Immature natural killer cell (primary cell): ENCODE measurements at regions not wholly inside any gene's neighbourhood (a gene's known extent, or its start where the extent isn't known, plus 50 kb on each side); places are given as distances from the start of the nearest gene placed in this dataset.

ENCODE experiments used
- DNase-seq, 3 donors: peaks; one replicate each; pipeline ENCODE4 v3.0.0; 2022; ENCODE audit warnings: mixed read lengths in 1 of 3
- H3K27ac Mint-ChIP-seq, 6 donors: one replicate each; pipeline ENCODE4 v1.8.0; 2020; ENCODE audit warnings: mixed read lengths in 6 of 6, mild to moderate bottlenecking in 5 of 6, inconsistent platforms in 4 of 6, moderate library complexity in 3 of 6
- H3K27me3 Mint-ChIP-seq, 3 donors: one replicate each; pipeline ENCODE4 v1.8.0; 2020 to 2021; ENCODE audit warnings: low read depth in 3 of 3, mild to moderate bottlenecking in 3 of 3, mixed read lengths in 3 of 3, moderate library complexity in 3 of 3, inconsistent platforms in 1 of 3
- H3K36me3 Mint-ChIP-seq, 3 donors: one replicate each; pipeline ENCODE4 v1.8.0; 2020; ENCODE audit warnings: mixed read lengths in 3 of 3, inconsistent platforms in 2 of 3, mild to moderate bottlenecking in 2 of 3
- H3K4me1 Mint-ChIP-seq, 2 donors: one replicate each; pipeline ENCODE4 v1.8.0; 2020; ENCODE audit warnings: inconsistent platforms in 2 of 2, mild to moderate bottlenecking in 2 of 2, mixed read lengths in 2 of 2, moderate library complexity in 1 of 2
- H3K4me3 Mint-ChIP-seq, 5 donors: one replicate each; pipeline ENCODE4 v1.8.0; 2020; ENCODE audit warnings: mild to moderate bottlenecking in 5 of 5, mixed read lengths in 5 of 5, inconsistent platforms in 3 of 5, moderate library complexity in 3 of 5
- H3K9me3 Mint-ChIP-seq, 6 donors: one replicate each; pipeline ENCODE4 v1.8.0; 2020; ENCODE audit warnings: mild to moderate bottlenecking in 6 of 6, mixed read lengths in 6 of 6, inconsistent platforms in 4 of 6, moderate library complexity in 3 of 6

DNA sequence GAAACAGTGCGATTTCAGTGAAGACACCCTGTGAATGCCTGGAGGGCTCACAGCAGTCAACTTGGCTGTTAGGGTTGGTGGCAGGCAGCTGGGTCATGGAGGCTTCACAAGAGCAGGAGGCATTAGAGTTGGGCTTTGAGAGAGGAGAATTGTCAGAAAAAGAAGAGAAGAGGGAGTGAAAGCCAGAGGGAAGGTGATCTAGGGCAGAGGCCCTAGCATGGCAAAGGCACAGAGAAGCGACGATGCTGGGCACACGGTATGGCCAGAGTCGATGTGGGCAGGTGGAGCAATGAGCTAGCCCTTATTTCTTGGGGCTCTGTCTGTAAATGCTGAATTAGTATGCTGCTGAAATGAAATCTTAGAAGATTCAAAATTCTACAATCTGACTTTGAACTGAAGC is 52.6 kb upstream of the OLFM4 start:
- Mint-ChIP-seq H3K27ac (peak overlapping the region in 1 of 6 donors; percentile 43), H3K36me3 (no peaks in the 10 kb centered on the region), H3K9me3 (no peaks in the 10 kb centered on the region), H3K4me3 (no peak overlapping the region), H3K4me1 (no peaks in the 10 kb centered on the region), H3K27me3 (peaks cover 4 to 5% (median 5%) of the 10 kb centered on the region in 3 donors)
- no peak for DNase-seq

DNA sequence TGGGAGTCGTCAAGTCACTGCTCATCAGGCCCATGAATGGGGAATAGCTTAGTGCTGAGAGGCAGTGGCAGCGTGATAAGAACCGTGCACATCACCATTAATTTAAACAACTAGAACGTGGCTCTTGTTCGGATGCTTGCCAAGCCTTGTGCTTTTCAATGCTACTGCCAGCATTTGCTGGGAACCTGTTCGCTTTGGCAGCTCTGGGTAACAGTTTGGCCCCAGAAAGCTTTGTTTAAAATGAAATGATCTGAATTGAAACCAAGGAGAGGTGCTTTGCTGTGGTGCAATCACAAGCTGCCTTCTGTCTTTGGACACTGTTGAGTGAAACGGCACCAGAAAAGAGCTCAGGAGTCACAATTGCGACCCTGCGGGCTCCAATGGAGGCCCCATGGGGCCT is 53.5 kb upstream of the OLFM4 start:
- no peaks in the 10 kb centered on the region for H3K36me3 Mint-ChIP-seq
- no peaks in the 10 kb centered on the region for H3K9me3 Mint-ChIP-seq
- H3K4me1 Mint-ChIP-seq, result no peaks in the 10 kb centered on the region
- H3K27ac Mint-ChIP-seq, result no peak overlapping the region
- peaks cover 4 to 5% (median 5%) of the 10 kb centered on the region in 3 donors for H3K27me3 Mint-ChIP-seq
- no peak overlapping the region for H3K4me3 Mint-ChIP-seq
- no peak for DNase-seq

DNA sequence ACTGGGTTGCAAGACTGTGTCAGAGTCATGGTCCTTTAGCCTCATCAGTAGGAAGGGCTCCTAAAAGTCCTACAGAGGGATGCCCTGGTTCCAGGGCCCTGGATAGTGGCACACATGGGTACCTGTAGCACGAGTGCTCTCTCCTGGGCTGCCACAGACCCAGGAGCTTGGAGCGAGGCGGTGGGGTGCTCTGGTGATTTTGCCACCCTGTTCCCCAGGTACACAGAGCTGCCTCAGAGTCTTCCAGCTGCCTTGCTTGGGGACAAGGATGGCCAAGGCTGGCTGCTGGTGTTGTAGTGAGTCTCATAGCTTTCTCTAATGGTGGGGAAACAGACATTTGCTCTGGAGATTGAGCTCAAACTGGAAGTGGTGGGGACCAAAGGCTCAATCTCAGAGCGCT is 53.9 kb upstream of the OLFM4 start:
- H3K4me1 Mint-ChIP-seq, result no peaks in the 10 kb centered on the region
- H3K4me3 Mint-ChIP-seq, result no peak overlapping the region
- DNase-seq, result no peak
- peaks cover 4 to 5% (median 5%) of the 10 kb centered on the region in 3 donors for H3K27me3 Mint-ChIP-seq
- H3K9me3 Mint-ChIP-seq, result no peaks in the 10 kb centered on the region
- H3K36me3 Mint-ChIP-seq, result no peaks in the 10 kb centered on the region
- no peak overlapping the region for H3K27ac Mint-ChIP-seq

GRCh38 chr13:52969373-52969772 is 59.2 kb upstream of the OLFM4 start:
- Mint-ChIP-seq H3K36me3 (no peaks in the 10 kb centered on the region), H3K27me3 (peaks cover 3 to 4% (median 4%) of the 10 kb centered on the region in 3 donors), H3K27ac (no peak overlapping the region), H3K4me1 (peaks cover 2 to 5% of the 10 kb centered on the region in 2 donors), H3K4me3 (no peak overlapping the region), H3K9me3 (no peaks in the 10 kb centered on the region)
- no peak for DNase-seq

DNA sequence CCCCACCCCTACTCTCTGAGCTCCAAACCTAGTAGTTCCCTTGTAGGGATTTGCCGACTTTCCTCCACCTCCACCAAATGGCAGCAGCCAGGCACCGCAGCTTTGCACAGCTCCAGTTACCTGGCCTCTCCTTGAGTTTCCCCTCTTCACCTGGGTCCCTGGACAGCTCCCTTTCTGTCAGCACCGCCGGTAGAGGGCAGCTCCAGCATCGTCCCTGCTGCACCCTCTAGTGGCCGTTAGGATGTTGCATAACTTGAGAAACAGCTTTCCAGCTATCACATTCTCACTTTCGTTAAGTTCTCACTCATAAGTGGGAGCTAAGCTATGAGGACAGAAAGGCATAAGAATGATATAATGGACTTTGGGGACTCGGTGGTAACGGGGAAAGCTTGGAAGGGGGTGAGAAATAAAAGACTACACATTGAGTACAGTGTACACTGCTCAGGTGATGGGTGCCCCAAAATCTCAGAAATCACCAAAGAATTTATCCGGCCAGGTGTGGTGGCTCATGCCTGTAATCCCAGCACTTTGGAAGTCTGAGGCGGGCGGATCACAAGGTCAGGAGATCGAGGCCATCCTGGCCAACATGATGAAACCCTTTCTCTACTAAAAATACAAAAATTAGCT is 60.4 kb upstream of the OLFM4 start:
- peaks cover 2 to 5% of the 10 kb centered on the region in 2 donors for H3K4me1 Mint-ChIP-seq
- H3K36me3 Mint-ChIP-seq, result no peaks in the 10 kb centered on the region
- peaks cover 0 to 3% (median 1%) of the 10 kb centered on the region in 3 donors for H3K27me3 Mint-ChIP-seq
- H3K9me3 Mint-ChIP-seq, result no peaks in the 10 kb centered on the region
- H3K27ac Mint-ChIP-seq, result no peak overlapping the region
- no peak overlapping the region for H3K4me3 Mint-ChIP-seq
- peak; percentile 40 to 57 (median 54) for DNase-seq

DNA sequence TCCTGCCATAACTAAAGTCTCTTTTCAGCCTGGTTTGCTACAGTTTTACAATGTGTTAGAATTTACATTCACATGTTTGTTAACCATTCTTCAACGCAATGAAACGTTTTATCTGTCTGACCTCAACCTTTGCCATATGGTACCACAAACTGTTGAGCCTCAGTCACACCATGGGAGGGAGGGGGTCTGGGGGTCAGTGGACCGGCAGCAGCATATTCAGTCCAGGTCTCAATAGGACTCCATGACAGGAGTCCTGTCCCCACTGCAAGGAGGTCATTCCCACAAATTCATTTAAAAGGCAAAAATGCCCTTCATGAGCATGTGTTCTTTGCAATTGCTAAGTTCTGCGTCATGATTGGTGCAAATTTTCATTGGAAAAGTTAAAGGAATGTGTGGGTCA is 66.6 kb upstream of the OLFM4 start:
- DNase-seq, result no peak
- Mint-ChIP-seq H3K9me3 (peaks cover 0 to 3% (median 0%) of the 10 kb centered on the region in 6 donors), H3K27me3 (no peaks in the 10 kb centered on the region), H3K4me3 (no peak overlapping the region), H3K4me1 (no peaks in the 10 kb centered on the region), H3K27ac (no peak overlapping the region), H3K36me3 (no peaks in the 10 kb centered on the region)

- no peaks in the 10 kb centered on the region for H3K36me3 Mint-ChIP-seq
- peaks cover 0 to 3% (median 0%) of the 10 kb centered on the region in 6 donors for H3K9me3 Mint-ChIP-seq
- H3K27me3 Mint-ChIP-seq, result no peaks in the 10 kb centered on the region
- no peak overlapping the region for H3K27ac Mint-ChIP-seq
- H3K4me1 Mint-ChIP-seq, result no peaks in the 10 kb centered on the region
- no peak for DNase-seq
- no peak overlapping the region for H3K4me3 Mint-ChIP-seq
Measured at GRCh38 chr13:52961256-52961910, 67.2 kb upstream of the OLFM4 start.

DNA sequence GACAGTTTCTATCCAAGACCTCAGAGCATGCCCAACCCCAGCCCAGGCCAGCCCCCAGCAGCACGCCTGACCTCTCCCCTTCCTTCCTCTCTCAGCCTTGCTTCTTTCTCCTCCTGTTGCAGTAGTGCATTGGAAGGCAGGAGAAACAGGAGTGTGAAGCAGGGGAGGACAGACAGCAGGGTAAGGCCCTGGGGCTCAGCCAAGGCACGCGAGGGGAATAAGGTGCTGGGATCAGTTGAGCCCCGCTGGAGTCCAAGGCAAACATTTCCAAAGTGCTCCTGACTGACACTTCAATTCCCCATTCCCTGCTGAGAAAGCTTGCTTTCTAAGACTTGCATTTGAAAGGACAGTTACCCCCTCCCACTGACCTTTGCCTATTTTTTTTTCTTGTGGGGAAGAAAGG is 73.1 kb upstream of the OLFM4 start:
- Mint-ChIP-seq H3K4me3 (no peak overlapping the region), H3K36me3 (no peaks in the 10 kb centered on the region), H3K4me1 (no peaks in the 10 kb centered on the region), H3K27ac (no peak overlapping the region), H3K27me3 (peaks cover 0 to 5% (median 3%) of the 10 kb centered on the region in 3 donors), H3K9me3 (peaks cover 0 to 2% (median 0%) of the 10 kb centered on the region in 6 donors)
- DNase-seq, result no peak

DNA sequence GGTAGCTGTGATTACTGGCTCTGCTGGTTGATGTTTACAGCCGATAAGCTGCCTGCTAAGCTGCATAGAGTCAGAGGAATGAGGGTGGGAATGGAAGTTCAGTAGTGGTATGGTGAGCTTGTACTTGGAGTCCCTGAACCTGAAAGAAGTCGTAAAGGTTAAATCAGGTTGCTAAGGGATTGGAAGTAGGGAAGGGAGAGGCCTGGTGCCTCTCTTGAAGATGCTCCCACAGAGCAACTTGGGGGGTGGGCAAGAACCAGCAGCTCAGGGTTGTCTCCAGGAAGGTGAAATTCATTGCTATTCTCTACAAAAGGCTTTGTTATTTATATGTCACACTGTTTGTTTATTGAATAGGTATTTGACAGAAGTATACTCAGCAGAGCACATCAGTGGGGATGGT is 73.8 kb upstream of the OLFM4 start:
- Mint-ChIP-seq H3K27ac (no peak overlapping the region), H3K9me3 (peaks cover 0 to 2% (median 0%) of the 10 kb centered on the region in 6 donors), H3K4me1 (no peaks in the 10 kb centered on the region), H3K27me3 (peaks cover 0 to 5% (median 3%) of the 10 kb centered on the region in 3 donors), H3K36me3 (no peaks in the 10 kb centered on the region), H3K4me3 (no peak overlapping the region)
- no peak for DNase-seq

GRCh38 chr13:52950436-52950956 is 78.1 kb upstream of the OLFM4 start:
- Mint-ChIP-seq H3K27ac (no peak overlapping the region), H3K4me3 (no peak overlapping the region), H3K9me3 (no peaks in the 10 kb centered on the region), H3K27me3 (peaks cover 0 to 16% (median 2%) of the 10 kb centered on the region in 3 donors), H3K4me1 (no peaks in the 10 kb centered on the region), H3K36me3 (no peaks in the 10 kb centered on the region)
- no peak for DNase-seq

GRCh38 chr13:52949742-52950141 is 78.9 kb upstream of the OLFM4 start:
- Mint-ChIP-seq H3K4me1 (no peaks in the 10 kb centered on the region), H3K9me3 (no peaks in the 10 kb centered on the region), H3K27ac (no peak overlapping the region), H3K4me3 (no peak overlapping the region), H3K36me3 (no peaks in the 10 kb centered on the region), H3K27me3 (peaks cover 0 to 15% (median 2%) of the 10 kb centered on the region in 3 donors)
- DNase-seq, result no peak

DNA sequence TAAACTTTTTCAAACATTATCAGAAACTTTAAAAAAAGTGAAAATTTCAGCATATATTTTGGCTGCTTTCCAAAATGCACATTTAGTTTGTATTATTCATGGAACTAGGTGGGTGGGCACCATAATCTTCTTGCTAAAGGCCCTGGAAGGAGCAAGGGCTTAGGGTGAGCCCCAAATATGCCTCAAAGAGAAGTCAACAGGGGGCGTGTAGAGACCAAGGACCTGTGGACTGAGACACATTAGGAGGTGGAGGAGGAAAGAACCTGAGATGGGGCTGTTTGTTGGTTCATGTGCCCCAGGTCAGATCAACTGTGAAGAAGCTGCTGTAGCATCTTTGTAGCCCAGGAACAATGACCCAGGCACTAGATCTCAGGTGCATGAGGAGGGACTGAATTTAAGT is 79.6 kb upstream of the OLFM4 start:
- Mint-ChIP-seq H3K9me3 (no peaks in the 10 kb centered on the region), H3K4me1 (no peaks in the 10 kb centered on the region), H3K27me3 (peaks cover 0 to 15% (median 2%) of the 10 kb centered on the region in 3 donors), H3K36me3 (no peaks in the 10 kb centered on the region), H3K27ac (no peak overlapping the region), H3K4me3 (no peak overlapping the region)
- no peak for DNase-seq

DNA sequence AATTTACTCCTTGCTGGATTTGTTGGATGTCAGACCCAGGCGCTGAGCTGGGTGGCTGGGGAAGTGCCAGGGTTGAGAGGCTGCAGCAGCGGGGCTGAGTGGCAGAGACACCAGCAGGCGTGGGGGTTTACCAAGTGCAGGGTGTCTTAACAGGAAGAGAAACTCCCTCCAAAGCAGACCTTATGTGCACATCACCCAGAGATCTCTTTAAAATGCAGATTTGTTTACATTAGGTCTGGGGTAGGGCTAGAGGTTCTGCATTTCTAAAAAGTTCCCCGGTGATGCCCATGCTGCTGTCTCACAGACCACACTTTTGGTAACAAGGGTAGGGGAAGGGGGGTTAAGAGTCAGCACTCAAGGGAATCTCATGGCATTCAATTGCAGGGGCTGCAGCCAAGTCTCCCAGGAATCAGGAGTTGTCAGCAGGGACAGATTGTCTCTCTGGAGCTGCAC is 80.7 kb upstream of the OLFM4 start:
- no peak overlapping the region for H3K27ac Mint-ChIP-seq
- H3K9me3 Mint-ChIP-seq, result no peaks in the 10 kb centered on the region
- H3K36me3 Mint-ChIP-seq, result no peaks in the 10 kb centered on the region
- H3K4me3 Mint-ChIP-seq, result no peak overlapping the region
- peaks cover 0 to 15% (median 2%) of the 10 kb centered on the region in 3 donors for H3K27me3 Mint-ChIP-seq
- H3K4me1 Mint-ChIP-seq, result no peaks in the 10 kb centered on the region
- no peak for DNase-seq

DNA sequence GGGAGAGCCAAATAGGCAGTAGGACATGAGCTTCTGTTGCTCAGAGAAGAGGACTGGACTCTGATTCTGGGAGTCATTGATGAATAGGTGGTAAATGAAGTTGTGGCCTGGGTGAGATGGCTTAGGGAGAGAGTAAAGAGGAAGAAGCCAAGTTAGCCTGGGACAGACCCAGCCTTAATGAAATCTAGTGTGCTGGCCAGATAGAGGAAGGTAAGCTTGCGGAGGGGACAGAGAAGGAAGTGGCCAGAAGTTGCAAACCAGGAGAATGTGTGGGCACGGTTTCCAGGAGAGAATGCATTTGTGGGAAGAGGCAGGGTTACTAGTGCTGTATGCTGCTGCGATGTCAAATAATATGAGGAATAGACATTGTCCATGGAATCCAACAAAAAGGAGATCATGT is 83.3 kb upstream of the OLFM4 start:
- Mint-ChIP-seq H3K4me3 (no peak overlapping the region), H3K9me3 (no peaks in the 10 kb centered on the region), H3K4me1 (no peaks in the 10 kb centered on the region), H3K36me3 (no peaks in the 10 kb centered on the region), H3K27ac (no peak overlapping the region), H3K27me3 (peaks cover 0 to 13% (median 2%) of the 10 kb centered on the region in 3 donors)
- no peak for DNase-seq
